Lung (tissue), 11 donors: ENCODE measurements at regions not wholly inside any gene's neighbourhood (a gene's known extent, or its start where the extent isn't known, plus 50 kb on each side); places are given as distances from the start of the nearest gene placed in this dataset.

Experiments used
- ATAC-seq: fragments of 200-7000 bp; cut with Tn5 transposase; one replicate; pipeline ENCODE4 v1.9.1; 2020; ENCODE audit warnings: moderate number of reproducible peaks; ENCODE audit not compliant: insufficient read depth, low FRiP score
- DNase-seq, 3 donors: peaks; one replicate each; pipeline ENCODE4 v3.0.0-alpha.2; 2013 to 2017
- H3K27ac ChIP-seq, 2 donors: one replicate each; pipeline ENCODE4 v1.5.1; 2013; ENCODE audit warnings: mild to moderate bottlenecking in 2 of 2, moderate library complexity in 2 of 2, control low read depth in 1 of 2, inconsistent platforms in 1 of 2, low read depth in 1 of 2, low read length in 1 of 2
- H3K27me3 ChIP-seq, 3 donors: one replicate each; pipeline ENCODE4 v1.5.1; 2013; ENCODE audit warnings: low read length in 2 of 3; ENCODE audit not compliant: control insufficient read depth in 3 of 3, insufficient read depth in 3 of 3
- H3K36me3 ChIP-seq, 4 donors: one replicate each; pipeline ENCODE4 v1.5.1; 2013; ENCODE audit warnings: low read length in 4 of 4, mild to moderate bottlenecking in 1 of 4, moderate library complexity in 1 of 4; ENCODE audit not compliant: control insufficient read depth in 4 of 4, insufficient read depth in 4 of 4
- H3K4me1 ChIP-seq, 5 donors: one replicate each; pipeline ENCODE4 v1.5.1; 2013; ENCODE audit warnings: low read length in 5 of 5, mild to moderate bottlenecking in 2 of 5, moderate library complexity in 1 of 5; ENCODE audit not compliant: control insufficient read depth in 5 of 5, insufficient read depth in 5 of 5
- H3K4me3 ChIP-seq: one replicate; pipeline ENCODE4 v1.5.1; 2013; ENCODE audit warnings: mild to moderate bottlenecking, control low read depth, moderate library complexity
- H3K9ac ChIP-seq, 2 donors: one replicate each; pipeline ENCODE4 v1.5.1; 2013; ENCODE audit warnings: low read length in 2 of 2, control low read depth in 1 of 2; ENCODE audit not compliant: insufficient read depth in 1 of 2
- H3K9me3 ChIP-seq, 4 donors: one replicate each; pipeline ENCODE4 v1.5.1; 2013; ENCODE audit warnings: low read length in 3 of 4, mild to moderate bottlenecking in 1 of 4, moderate library complexity in 1 of 4; ENCODE audit not compliant: control insufficient read depth in 4 of 4, insufficient read depth in 3 of 4
- WGBS, 2 donors: extraction: QIAGEN DNeasy Blood & Tissue Kit; methylation state at CpG; one replicate each; pipeline ENCODE4 v1.1.7; 2013; 5-methylcytosine and 5-hydroxymethylcytosine counted together
- TF ChIP-seq, protein P1 (sequence below): IDR thresholded peaks from 2 replicates; pipeline ENCODE4 v1.5.1; 2012; ENCODE audit warnings: mild to moderate bottlenecking; ENCODE audit errors: control extremely low read depth, extremely low read depth
- donor health status: control.
- donor health status: control.
- donor health status: Bipolar disorder and iron deficiency.
- donor health status: healthy.
- donor health status: DM: yes; HTN: yes; CAD: no.

DNA sequence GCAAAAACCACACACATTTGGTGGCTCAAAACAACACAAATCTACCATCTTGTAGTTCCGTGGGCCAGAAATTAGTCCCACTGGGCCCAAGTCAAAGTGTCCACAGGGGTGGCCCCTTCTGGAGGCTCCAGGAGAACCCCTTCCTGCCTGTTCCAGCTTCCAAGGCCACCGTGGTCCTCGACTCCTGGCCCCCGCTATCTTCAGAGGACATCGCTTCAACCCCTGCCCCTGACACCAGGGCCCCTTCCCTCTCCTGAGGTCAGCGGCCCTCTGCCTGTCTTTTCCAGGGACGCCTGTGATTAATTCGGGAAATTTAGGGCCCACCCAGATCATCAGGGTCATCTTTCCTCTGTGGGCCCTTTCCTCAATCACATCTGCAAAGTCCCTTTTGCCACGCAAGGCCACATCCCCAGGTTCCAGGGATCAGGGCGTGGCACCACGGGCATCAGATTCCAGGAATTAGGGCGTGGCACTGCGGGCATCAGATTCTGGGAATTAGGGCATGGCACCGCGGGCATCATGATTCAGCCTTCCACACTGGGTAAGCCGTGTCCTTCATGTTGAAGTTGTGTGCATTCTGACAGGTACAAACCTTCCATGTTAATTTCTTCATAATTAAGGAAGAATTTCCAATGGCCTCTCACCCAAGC is 59.9 kb upstream of the SMOC2 start:
- 91 to 92% methylated on average over 16 of the region's 16 CpGs for WGBS, 2 donors

DNA sequence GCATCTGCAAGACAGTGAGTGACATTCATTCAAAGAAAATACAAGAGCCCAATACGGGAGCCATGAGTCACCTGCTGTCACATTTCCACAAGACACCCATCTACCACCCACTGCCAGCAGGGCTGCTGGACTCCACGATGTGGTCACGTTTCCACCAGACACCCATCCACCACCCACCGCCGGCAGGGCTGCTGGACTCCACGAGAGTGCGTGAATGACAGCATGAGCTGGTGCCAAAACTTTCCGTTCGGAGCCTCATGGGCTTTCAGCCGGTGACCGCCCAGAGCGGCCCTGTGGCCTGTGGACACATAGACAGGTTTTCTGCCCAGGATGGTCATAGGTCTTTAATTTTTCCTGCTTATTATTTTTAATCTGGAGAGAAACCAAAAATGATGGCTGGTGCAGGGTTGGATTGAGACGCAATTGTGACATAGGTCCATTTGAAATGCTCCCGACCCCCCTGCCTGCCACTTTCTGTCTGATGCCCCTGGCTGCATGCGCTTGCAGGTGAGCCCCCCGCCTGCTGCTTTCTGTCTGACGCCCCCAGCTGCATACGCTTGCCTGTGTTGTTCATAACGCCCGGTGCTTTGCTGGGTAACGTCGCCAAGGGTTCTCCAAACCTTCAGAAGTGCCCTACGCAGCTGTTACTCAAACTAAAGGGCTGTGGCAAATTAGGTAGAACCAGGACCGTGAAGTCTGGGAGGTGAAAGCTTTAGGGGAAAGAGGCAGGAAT is 59.1 kb upstream of the SMOC2 start:
- H3K4me3 ChIP-seq = no peak overlapping the region
- WGBS, 2 donors = 88 to 94% methylated on average over 24 of the region's 24 CpGs
- DNase-seq = no peak
- TF ChIP-seq, protein P1, sequence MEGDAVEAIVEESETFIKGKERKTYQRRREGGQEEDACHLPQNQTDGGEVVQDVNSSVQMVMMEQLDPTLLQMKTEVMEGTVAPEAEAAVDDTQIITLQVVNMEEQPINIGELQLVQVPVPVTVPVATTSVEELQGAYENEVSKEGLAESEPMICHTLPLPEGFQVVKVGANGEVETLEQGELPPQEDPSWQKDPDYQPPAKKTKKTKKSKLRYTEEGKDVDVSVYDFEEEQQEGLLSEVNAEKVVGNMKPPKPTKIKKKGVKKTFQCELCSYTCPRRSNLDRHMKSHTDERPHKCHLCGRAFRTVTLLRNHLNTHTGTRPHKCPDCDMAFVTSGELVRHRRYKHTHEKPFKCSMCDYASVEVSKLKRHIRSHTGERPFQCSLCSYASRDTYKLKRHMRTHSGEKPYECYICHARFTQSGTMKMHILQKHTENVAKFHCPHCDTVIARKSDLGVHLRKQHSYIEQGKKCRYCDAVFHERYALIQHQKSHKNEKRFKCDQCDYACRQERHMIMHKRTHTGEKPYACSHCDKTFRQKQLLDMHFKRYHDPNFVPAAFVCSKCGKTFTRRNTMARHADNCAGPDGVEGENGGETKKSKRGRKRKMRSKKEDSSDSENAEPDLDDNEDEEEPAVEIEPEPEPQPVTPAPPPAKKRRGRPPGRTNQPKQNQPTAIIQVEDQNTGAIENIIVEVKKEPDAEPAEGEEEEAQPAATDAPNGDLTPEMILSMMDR = no peak
- no peak overlapping the region for H3K27ac ChIP-seq
- peaks cover 0 to 5% (median 0%) of the 10 kb centered on the region in 4 donors for H3K9me3 ChIP-seq
- H3K27me3 ChIP-seq = peaks cover 0 to 3% (median 0%) of the 10 kb centered on the region in 3 donors
- no peak overlapping the region for H3K9ac ChIP-seq
- H3K4me1 ChIP-seq = peaks cover 0 to 29% (median under 1%) of the 10 kb centered on the region in 5 donors
- H3K36me3 ChIP-seq = no peaks in the 10 kb centered on the region
- ATAC-seq = no peak

More for the DNA sequence above, 59.9 kb upstream of the SMOC2 start:
- Histone ChIP-seq H3K9me3 (peaks cover 0 to 5% (median 0%) of the 10 kb centered on the region in 4 donors), H3K4me1 (peaks cover 0 to 28% (median 2%) of the 10 kb centered on the region in 5 donors), H3K27me3 (peaks cover 0 to 7% (median 0%) of the 10 kb centered on the region in 3 donors), H3K27ac (no peak overlapping the region), H3K9ac (no peak overlapping the region), H3K4me3 (no peak overlapping the region), H3K36me3 (no peaks in the 10 kb centered on the region)
- DNase-seq (no peak), ATAC-seq (no peak)
- TF ChIP-seq, protein P1 = no peak

DNA sequence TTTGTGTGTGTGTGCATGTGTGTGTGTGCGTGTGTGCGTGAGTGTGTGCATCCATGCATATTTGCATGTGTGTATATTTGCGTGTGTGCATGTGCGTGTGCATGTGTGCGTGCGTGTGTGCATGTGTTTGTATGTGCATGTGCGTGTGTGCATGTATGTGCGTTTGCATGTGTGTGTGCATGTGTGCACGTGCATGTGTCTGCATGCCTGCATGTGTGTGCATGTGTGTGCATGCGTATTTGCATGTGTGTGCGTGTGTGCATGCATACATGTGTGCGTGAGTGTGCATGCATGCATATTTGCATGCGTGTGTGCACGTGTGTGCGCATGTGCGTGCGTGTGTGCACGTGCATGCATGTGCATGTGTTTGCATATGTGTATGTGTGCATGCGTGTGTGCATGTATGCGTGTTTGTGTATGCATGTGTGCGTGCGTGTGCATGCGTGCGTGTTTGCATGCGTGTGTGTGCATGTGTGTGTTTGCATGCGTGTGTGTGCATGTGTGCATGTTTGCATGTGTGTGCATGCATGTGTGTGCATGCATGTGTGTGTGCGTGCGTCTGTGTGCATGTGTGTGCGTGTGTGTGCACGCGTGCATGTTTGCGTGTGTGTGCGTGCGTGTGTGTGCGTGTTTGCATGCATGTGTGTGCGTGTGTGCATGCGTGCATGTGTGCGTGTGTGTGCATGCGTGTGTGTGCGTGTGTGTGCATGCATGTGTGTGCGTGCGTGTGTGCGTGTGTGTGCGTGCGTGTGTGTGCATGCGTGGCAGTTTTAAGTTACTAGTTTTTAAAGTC is 57.7 kb upstream of the SMOC2 start:
- no peak overlapping the region for H3K4me3 ChIP-seq
- 88 to 94% methylated on average over 44 to 46 of the region's 46 CpGs for WGBS, 2 donors
- H3K9me3 ChIP-seq = peaks cover 0 to 5% (median 0%) of the 10 kb centered on the region in 4 donors
- H3K27me3 ChIP-seq = no peaks in the 10 kb centered on the region
- TF ChIP-seq, protein P1 = no peak
- ATAC-seq (no peak), DNase-seq (no peak)
- H3K9ac ChIP-seq = no peak overlapping the region
- H3K27ac ChIP-seq = no peak overlapping the region
- H3K4me1 ChIP-seq = peaks cover 0 to 27% (median 0%) of the 10 kb centered on the region in 5 donors
- no peaks in the 10 kb centered on the region for H3K36me3 ChIP-seq
